HG03378 (cell line): ENCODE measurements at regions not wholly inside any gene's neighbourhood (a gene's known extent, or its start where the extent isn't known, plus 50 kb on each side); places are given as distances from the start of the nearest gene placed in this dataset.
"Not testable (repeated sequence)": the region's sequence is repeated elsewhere in the genome, so short reads cannot be mapped to it uniquely, and the experiment has no call there.

Experiments
- ATAC-seq: cut with Tn5 transposase; IDR thresholded peaks from one replicate; pipeline ENCODE4 v1.9.1; 2021; ENCODE audit warnings: mild to moderate bottlenecking, moderate library complexity; ENCODE audit not compliant: unreplicated experiment

DNA sequence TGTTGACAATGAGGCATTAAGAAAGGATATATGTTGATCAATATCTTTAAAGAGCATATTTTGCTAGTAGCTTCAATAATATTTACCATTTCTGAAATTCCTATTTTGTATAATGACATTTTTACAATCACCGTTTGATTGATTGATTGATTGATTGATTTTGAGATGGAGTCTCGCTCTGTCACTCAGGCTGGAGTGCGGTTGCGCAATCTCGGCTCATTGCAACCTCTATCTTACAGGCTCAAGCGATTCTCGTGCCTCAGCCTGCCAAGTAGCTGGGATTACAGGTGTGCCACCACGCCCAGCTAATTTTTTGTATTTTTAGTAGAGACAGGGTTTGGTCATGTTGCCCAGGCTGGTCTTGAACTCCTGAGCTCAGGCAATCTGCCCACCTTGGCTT, 150.9 kb upstream of the TEX13D start:
- not testable (repeated sequence) for ATAC-seq

DNA sequence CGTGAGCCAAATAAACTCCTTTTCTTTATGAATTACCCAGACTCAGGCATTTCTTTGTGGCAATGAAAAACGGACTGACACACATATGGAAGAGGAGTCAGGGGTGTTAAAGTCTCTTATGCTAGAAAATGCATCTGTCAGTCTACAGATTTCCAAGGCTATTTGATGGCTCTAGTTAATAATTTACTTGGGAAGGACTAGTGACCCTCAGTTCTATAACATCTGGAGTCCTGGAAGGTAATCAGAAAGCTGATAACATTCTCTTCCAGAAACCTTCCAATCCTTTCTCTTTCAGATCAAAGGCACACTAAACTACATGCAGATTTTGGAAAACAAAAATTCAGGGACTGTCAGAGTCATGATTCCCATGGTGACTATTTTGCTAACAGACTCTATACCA, 142.0 kb upstream of the TEX13D start:
- no peak for ATAC-seq

- no peak for ATAC-seq
These were observed 138.3 kb upstream of the TEX13D start for GRCh38 chrX:124194199-124194598.

DNA sequence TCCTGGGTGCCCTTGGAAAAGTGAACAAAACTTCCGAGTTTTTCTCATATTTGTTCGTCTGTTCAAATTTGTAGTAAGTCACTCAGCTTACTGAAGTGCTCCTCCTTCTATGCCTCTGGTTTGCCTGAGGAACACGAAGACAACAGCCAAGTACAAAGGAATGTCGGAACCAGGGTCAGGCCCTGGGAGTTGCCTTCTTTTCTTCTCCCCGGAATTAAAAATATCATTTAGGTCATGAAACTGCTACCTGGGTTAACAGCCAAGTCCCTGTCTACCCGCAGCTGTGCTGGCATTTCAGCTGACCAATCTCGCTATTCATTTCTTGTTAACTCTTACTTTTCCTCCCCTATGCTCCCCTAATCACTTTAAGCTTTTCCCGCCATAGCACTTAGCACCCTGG, 137.6 kb upstream of the TEX13D start:
- ATAC-seq, result no peak

DNA sequence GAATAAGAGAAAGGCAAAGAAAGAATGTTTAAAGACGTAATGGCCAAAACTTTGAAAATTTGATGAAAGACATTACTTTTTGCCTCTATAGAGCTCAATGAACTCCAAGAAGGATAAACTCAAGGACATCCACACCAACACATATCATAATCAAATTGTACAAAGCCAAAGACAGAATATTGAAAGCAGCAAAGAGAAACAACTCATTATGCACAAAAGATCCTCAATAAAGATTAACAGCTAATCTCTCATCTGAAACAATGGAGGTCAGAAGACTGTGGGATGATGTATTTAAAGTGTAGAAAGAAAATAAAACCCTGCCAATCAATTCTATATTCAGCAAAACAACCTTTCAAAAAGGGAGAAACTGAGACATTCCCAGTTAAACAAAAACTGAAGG, 129.1 kb upstream of the TEX13D start:
- ATAC-seq, result no peak

DNA sequence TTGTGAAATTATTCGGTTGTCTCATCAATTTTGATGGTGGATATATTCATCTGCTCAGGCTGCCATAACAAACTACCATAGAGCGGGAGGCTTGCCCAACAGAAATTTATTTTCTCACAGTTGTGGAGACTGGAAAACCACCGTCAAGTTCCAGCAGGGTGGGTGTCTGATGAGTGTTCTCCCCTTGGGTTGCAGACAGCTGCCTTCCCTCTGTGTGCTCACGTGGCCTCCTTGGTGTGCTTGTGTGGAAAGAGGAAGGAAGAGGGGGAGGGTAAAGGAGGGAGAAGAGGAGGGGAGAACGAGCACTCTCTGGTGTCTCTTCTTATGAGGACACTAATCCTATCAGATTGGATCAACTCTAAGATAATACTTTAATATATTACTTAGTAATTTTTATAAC, 123.8 kb upstream of the TEX13D start:
- no peak for ATAC-seq

DNA sequence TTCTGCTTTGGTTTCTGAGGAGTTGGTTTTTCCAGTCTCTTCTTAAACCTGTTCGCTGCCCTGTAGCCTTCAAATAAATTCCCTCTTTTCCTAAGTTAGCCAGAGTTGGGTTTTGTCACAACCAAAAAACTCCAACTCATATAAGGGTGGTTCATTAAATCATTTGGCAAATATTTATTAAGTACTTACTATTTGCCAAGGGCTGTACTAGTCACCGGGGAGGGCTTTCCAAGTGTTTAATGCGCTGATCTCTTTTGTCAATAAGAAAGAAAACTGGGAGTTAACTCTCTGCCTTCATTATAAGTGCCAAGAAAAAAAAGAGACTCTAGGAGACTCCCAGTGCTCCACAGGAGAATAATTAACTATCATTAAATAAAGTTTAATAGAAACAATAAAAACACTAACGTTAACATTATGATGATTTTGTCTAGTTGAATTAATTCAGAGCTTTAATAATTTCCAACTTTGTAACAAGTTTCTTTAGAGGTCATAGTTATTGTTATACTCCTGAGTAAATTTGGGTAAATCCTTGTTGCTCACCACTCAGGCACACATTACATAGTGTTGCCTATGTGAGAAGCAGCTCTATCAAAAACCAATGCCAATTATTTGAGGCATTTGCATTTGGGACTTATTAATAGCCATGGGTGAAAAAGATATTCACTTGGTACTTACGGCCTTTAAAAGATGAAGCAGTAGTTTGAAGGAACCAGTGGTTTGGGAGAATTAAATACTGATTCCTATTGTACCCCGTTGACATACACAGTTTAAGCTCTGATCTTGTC, 122.5 kb upstream of the TEX13D start:
- no peak for ATAC-seq

- ATAC-seq, result peak; percentile 83
These were observed 121.0 kb upstream of the TEX13D start for GRCh38 chrX:124211312-124211942.

- peak; percentile 44 for ATAC-seq
These were observed 119.8 kb upstream of the TEX13D start for GRCh38 chrX:124212622-124213021.

DNA sequence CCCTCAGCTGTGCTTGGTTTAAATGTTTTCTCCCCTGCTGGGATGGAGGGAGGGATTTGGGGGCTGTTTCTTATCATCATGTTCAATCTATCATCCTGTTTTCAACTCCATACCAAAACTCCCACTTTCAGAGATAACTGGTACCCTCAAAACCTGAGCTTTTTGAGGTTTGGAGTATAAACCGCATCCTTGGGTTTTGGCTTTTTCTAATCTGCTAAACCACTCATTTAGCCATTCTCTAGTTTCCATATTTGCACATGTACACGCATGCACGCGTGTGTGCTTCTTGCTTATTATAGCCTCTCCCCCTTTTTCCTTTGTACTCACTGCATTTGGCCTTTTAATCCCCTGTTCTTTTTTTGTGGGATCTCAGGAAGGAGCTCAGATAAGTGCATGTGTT, 116.7 kb upstream of the TEX13D start:
- no peak for ATAC-seq

DNA sequence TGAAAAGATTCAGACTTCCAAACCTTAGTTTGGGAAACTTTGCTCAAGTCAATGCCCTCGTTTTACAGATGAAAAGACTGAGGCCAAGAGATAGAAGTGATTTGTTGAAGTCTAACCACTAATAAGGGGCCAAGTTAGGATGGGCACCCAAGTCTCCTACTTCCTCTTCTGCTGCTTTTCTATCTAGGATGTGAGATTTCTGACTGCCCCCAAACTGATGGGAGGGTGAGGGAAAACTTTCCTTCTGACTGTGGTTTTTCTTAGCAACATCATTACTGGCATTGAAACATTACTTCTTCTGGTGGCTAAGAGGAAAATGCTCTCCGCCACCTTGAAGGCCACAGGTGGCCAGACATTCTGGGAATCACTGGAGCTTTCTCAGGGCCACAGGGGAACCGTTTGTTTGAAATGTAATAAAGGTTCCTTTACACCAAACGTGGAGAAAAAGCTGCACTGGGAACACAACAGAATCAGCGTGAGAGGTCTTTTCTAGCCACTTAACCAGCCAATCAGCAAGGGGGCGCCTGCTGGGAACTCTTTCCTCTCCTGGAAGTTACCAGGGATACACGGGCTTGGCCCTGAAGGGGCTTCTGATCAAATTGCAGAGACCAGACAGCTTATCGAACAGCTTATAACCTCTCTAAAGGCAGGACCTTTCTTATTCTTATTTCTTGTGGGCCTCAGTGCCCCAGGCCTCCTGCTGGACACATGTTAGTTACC, 115.9 kb upstream of the TEX13D start:
- ATAC-seq, result no peak

DNA sequence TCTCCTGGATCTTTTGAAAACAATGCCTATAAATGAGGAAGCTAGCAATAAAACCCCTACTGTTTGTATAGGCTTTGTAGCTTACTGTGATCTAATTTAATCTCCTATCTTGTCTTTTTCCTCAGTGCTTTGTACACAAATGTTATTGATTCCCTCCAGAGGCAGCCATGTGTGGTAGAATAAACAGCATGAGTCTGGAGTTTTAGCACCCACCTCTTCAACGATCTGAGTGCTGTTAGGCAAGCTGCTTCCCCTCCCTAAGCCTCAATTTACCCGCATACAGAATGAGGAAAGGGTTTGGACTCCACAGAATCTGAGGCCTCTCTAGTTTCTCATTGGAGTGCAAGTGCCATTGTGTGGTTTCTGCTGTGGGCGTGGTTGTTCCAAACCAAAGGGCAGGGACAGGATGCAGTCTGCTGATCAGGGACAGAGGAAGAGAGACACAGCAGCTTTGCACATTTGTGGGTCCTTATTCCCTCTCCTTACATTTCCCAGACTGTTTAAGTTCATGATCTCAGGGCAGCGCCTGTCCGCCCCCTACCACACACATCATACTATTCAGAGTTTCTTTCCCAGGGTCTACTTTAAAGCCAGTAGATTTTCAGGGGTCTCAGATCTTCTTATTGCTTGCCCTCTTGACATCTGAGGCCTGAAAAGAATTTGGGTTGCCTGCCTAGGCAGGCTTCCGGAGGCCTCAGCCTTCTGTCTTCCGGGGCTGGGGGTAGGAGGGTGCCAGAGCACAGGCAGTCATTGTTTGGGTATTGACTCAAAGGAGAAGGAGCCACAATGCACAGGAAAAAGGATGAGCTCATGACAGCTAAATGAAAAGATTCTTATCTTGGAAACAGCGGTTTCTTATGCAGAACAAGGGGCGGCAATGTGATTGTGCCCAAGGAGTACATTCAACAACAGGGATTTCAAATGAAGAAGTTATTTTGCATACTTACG, 114.9 kb upstream of the TEX13D start:
- peak; percentile 65 for ATAC-seq

DNA sequence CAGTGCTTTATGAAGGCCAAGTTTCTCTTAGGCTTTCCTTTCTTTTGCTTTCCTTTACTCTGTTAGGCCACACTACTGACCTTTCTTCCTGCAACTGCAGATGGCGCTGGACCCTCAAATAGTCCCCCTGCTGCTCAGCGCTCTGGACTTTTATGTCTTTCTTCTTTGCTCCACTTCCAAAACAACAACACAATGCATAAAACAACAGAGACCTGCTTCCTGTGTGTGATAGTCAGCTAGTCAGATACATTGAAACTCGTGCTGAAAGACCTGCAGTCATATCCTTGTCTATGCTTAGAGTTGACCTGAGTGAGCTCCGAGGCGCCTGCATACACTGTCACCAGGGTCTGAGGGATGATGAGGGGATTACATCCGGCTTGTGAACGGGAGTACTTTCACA, 108.9 kb upstream of the TEX13D start:
- ATAC-seq, result no peak

DNA sequence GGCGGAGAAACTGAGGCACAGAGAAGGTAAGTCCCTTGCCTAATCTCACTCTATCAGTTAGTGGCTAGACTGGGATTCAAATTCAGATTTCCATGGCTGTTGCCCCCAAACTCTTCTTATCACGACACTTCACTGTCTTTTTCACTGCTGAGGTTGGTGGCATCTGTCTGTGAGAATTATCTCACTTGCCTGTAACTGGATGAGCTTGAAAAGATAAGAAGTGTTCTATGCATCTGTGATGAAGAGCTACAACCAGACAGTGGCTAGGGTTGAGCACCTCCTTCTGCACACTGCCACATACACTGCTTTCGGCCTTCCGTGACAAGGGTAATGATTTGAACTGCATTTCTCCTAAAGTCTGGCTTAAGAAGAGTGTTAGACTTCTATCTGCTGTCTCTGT, 107.9 kb upstream of the TEX13D start:
- ATAC-seq, result no peak

- no peak for ATAC-seq
These were observed 106.3 kb upstream of the TEX13D start for GRCh38 chrX:124226129-124226528.

GRCh38 chrX:124228849-124229248, 103.6 kb upstream of the TEX13D start:
- ATAC-seq, result no peak

- no peak for ATAC-seq
These were observed 103.1 kb upstream of the TEX13D start for GRCh38 chrX:124229374-124229773.

DNA sequence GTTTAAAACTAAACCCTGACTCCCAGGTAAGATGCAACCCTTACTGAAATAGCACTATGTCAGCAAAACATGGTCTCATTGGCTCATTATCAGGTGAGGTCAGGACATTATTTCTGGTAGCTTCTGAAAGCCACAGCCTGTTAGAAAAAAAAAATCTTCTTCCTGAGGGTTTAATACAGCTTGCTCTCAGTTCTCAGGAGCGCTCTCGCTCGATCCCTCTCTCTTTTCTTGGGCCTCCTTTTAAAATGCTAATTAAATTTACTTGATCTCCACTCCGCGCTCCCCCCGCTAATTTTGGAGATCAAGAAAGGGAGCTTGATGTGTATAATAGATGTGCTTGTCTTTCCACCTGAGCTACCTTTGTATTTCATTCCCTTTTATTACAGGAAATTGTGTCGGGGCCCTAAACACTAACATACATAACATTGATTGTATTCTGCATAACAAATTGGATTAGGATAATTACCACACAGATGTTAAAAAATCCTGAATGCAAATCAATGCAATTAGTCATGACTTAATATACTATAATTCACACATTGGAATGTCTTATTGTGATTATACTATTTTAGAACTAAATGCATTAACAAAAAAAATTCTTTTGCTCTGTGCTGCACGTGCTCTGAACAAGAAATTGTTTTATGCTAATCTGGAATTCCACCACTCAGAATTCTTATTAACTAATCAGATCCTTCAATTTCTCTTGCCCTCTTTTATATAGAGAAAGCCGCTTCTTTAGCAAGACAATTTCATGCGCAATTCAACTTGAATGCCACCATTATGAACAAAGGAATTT, 101.6 kb upstream of the TEX13D start:
- ATAC-seq, result no peak

DNA sequence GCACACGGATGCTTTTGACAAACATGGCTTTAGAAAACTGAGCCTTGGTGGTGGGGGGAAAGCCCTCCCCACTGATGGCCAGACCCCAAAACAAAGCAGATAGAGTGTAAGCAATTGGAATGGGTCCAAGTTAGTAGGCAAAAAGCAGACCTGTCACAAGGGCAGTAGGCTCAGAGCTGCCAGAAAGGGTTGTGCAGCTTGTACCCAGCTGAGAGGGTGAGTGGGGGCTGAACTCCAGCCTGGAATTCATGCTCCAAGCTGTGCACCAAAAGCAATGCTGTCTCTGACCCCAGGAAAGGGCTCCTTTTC, 101.1 kb upstream of the TEX13D start:
- ATAC-seq, result no peak

- peak; percentile 81 for ATAC-seq
These were observed 99.8 kb upstream of the TEX13D start for GRCh38 chrX:124232523-124233201.
